HG03342 (cell line): ENCODE measurements at regions not wholly inside any gene's neighbourhood (a gene's known extent, or its start where the extent isn't known, plus 50 kb on each side); places are given as distances from the start of the nearest gene placed in this dataset.
A peak's percentile ranks its signal among the peaks of the same experiment; 100 is the strongest.

Experiments used
- ATAC-seq: cut with Tn5 transposase; IDR thresholded peaks from one replicate; pipeline ENCODE4 v1.9.1; 2021; ENCODE audit warnings: mild to moderate bottlenecking, moderate library complexity; ENCODE audit not compliant: unreplicated experiment

GRCh38 chr12:87280893-87281292 lies 748.3 kb downstream of the C12orf50 start:
- peak; percentile 72 for ATAC-seq

- peak; percentile 88 for ATAC-seq
Measured at GRCh38 chr12:87280356-87280755, 748.8 kb downstream of the C12orf50 start.

GRCh38 chr12:87274594-87275245 lies 754.5 kb downstream of the C12orf50 start:
- peak; percentile 91 for ATAC-seq

GRCh38 chr12:87272851-87273250 lies 756.4 kb downstream of the C12orf50 start:
- ATAC-seq, result no peak

GRCh38 chr12:87270919-87271318 lies 758.3 kb downstream of the C12orf50 start:
- ATAC-seq, result no peak

GRCh38 chr12:87266305-87266704 lies 762.9 kb downstream of the C12orf50 start:
- ATAC-seq, result peak; percentile 68

- no peak for ATAC-seq
Measured at GRCh38 chr12:87259391-87259790, 769.8 kb downstream of the C12orf50 start.

- ATAC-seq, result no peak
Measured at GRCh38 chr12:87254381-87255030, 774.7 kb downstream of the C12orf50 start.

GRCh38 chr12:87253157-87253556 lies 776.0 kb downstream of the C12orf50 start:
- no peak for ATAC-seq

GRCh38 chr12:87246726-87247125 lies 782.5 kb downstream of the C12orf50 start:
- no peak for ATAC-seq

- no peak for ATAC-seq
Measured at GRCh38 chr12:87238466-87238865, 790.7 kb downstream of the C12orf50 start.

- no peak for ATAC-seq
Measured at GRCh38 chr12:87234898-87235297, 794.3 kb downstream of the C12orf50 start.

- ATAC-seq, result no peak
Measured at GRCh38 chr12:87233671-87234070, 795.5 kb downstream of the C12orf50 start.

GRCh38 chr12:87231818-87232217 lies 797.4 kb downstream of the C12orf50 start:
- no peak for ATAC-seq

- ATAC-seq, result no peak
Measured at GRCh38 chr12:87230441-87230840, 798.8 kb downstream of the C12orf50 start.

- no peak for ATAC-seq
Measured at GRCh38 chr12:87227162-87227561, 802.0 kb downstream of the C12orf50 start.

GRCh38 chr12:87217491-87217890 lies 811.7 kb downstream of the C12orf50 start:
- ATAC-seq, result no peak

GRCh38 chr12:87216436-87216835 lies 812.8 kb downstream of the C12orf50 start:
- no peak for ATAC-seq

GRCh38 chr12:87202189-87202588 lies 827.0 kb downstream of the C12orf50 start:
- no peak for ATAC-seq

- no peak for ATAC-seq
Measured at GRCh38 chr12:87201598-87201997, 827.6 kb downstream of the C12orf50 start.

GRCh38 chr12:87200289-87200979 lies 828.8 kb downstream of the C12orf50 start:
- no peak for ATAC-seq

GRCh38 chr12:87198181-87198580 lies 831.0 kb downstream of the C12orf50 start:
- no peak for ATAC-seq
